AG09319 (cell line): ENCODE measurements at regions not wholly inside any gene's neighbourhood (a gene's known extent, or its start where the extent isn't known, plus 50 kb on each side); places are given as distances from the start of the nearest gene placed in this dataset.

Experiments used
- DNase-seq: peaks from one replicate; pipeline ENCODE4 v3.0.0-alpha.2; 2010; ENCODE audit warnings: low read depth; ENCODE audit errors: extremely low read depth
- TF ChIP-seq, protein P1 (sequence below): IDR thresholded peaks from 2 replicates; pipeline ENCODE4 v1.5.1; 2011; ENCODE audit warnings: low read depth, mild to moderate bottlenecking, inconsistent platforms, low read length, moderate library complexity

DNA sequence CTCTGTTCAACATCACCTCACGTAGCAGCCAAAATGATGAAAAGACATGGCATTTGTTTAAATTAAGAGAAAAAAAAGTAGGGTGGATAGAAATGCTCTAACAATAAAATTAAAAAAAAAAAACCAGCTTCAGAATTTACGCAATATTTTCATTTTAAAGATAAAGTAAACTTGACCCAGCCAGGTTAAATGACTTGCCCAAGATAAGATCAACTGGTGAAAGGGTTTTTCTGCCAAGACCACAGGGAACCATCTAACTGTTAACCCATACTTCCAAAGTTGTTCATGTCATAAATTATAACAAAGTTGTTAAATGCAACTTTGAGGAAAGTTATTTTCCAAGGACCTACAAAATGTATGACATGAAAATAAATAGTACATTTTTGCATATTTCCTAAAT lies 129.6 kb upstream of the SOX5 start:
- TF ChIP-seq, protein P1, sequence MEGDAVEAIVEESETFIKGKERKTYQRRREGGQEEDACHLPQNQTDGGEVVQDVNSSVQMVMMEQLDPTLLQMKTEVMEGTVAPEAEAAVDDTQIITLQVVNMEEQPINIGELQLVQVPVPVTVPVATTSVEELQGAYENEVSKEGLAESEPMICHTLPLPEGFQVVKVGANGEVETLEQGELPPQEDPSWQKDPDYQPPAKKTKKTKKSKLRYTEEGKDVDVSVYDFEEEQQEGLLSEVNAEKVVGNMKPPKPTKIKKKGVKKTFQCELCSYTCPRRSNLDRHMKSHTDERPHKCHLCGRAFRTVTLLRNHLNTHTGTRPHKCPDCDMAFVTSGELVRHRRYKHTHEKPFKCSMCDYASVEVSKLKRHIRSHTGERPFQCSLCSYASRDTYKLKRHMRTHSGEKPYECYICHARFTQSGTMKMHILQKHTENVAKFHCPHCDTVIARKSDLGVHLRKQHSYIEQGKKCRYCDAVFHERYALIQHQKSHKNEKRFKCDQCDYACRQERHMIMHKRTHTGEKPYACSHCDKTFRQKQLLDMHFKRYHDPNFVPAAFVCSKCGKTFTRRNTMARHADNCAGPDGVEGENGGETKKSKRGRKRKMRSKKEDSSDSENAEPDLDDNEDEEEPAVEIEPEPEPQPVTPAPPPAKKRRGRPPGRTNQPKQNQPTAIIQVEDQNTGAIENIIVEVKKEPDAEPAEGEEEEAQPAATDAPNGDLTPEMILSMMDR: no peak
- DNase-seq: no peak

DNA sequence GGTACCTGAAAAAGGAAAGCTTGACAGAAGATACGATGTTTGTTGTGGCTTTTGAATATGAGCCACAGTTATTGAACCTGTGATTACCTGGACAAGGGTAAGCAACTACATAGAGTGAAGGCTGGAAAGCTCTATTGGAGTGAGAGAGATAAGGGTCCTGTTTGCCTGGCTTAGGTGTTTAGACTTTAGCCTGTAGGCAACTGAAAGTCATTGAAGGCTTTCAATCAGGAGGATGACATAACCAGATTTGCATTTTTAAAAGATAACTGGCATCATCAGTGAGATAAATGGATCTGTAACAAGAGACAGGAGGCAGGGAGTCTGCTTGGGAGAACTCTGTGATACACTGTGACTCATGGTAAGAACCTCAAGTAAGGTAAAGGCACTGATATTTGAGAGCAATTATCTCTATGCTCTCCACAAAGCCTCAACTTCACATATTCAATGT lies 128.9 kb upstream of the SOX5 start:
- DNase-seq: no peak
- TF ChIP-seq, protein P1: no peak

- no peak for DNase-seq
- TF ChIP-seq, protein P1: no peak
Observed at GRCh38 chr12:24077161-24077560, 127.7 kb upstream of the SOX5 start.

- TF ChIP-seq, protein P1: no peak
- no peak for DNase-seq
Observed at GRCh38 chr12:24075650-24076049, 126.2 kb upstream of the SOX5 start.

DNA sequence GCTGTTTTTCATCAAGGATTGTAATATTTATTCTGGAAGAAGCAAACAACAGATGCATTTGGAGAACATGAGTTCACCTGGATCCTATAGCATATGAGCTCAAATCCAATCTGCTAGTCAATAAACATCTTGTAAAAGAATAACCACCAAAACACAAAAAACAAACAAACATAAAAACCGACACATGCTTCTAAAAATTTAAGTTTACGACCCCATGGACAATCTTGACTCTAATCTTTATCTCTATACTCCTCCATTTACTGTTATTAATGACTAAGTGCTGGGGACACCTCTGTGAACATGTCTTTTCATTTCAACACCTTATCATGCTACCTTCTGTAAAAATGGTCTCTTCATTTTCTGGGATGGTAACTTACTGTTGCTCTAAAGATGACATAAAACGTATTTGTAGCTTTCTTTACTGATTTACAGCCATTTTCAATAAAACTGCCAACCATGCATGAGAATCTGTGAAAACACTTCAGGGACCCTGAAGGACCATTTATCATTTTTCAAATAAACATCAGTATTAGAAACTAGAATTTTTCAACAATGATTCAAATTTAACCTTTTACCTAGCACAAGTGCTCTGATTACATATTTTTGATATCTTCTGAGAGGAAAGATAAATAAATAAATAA lies 123.8 kb upstream of the SOX5 start:
- no peak for DNase-seq
- TF ChIP-seq, protein P1: no peak

DNA sequence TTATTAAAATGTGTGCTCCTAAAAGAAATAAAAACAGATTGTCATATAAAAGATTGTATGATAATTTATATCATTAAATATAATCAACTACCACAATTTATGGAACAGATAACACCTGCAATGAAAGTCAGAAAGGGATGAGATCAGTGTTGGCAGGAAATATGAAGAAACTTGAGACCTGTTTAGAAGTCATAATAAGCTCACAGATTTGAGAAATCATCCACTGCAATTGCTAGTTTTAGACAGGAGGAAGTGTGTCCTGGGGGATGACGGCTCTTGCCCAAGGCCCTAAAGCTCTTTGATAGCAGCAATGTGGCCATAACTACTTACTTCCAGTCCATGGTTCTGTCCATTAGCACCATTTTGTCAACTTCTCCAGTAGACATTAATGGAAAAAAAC lies 122.8 kb upstream of the SOX5 start:
- TF ChIP-seq, protein P1: no peak
- no peak for DNase-seq

GRCh38 chr12:24071842-24072241 lies 122.4 kb upstream of the SOX5 start:
- no peak for DNase-seq

More at GRCh38 chr12:24071842-24072241, 122.4 kb upstream of the SOX5 start:
- TF ChIP-seq, protein P1: no peak
